DND-41 (cell line): ENCODE measurements at regions not wholly inside any gene's neighbourhood (a gene's known extent, or its start where the extent isn't known, plus 50 kb on each side); places are given as distances from the start of the nearest gene placed in this dataset.
"Not testable (repeated sequence)": the region's sequence is repeated elsewhere in the genome, so short reads cannot be mapped to it uniquely, and the experiment has no call there.

Experiments used
- CTCF ChIP-seq: IDR thresholded peaks from 2 replicates; pipeline ENCODE4 v1.5.1; 2012; ENCODE audit warnings: borderline replicate concordance, low read length, moderate library complexity, mild to moderate bottlenecking; ENCODE audit not compliant: poor library complexity, severe bottlenecking; ENCODE audit errors: extremely low read depth
- EZH2 ChIP-seq: IDR thresholded peaks from 3 replicates; pipeline ENCODE4 v1.6.1; 2012; ENCODE audit warnings: borderline replicate concordance, low read depth, mild to moderate bottlenecking, moderate library complexity, low read length, inconsistent platforms; ENCODE audit not compliant: severe bottlenecking

- not testable (repeated sequence) for TF ChIP-seq EZH2, CTCF
Measured at GRCh38 chr10:46810222-46810621, 101.0 kb upstream of the PTPN20 start.
